ENCODE measurements at regions not wholly inside any gene's neighbourhood (a gene's known extent, or its start where the extent isn't known, plus 50 kb on each side); places are given as distances from the start of the nearest gene placed in this dataset.
"Not testable (repeated sequence)": the region's sequence is repeated elsewhere in the genome, so short reads cannot be mapped to it uniquely, and the experiment has no call there.

DNA sequence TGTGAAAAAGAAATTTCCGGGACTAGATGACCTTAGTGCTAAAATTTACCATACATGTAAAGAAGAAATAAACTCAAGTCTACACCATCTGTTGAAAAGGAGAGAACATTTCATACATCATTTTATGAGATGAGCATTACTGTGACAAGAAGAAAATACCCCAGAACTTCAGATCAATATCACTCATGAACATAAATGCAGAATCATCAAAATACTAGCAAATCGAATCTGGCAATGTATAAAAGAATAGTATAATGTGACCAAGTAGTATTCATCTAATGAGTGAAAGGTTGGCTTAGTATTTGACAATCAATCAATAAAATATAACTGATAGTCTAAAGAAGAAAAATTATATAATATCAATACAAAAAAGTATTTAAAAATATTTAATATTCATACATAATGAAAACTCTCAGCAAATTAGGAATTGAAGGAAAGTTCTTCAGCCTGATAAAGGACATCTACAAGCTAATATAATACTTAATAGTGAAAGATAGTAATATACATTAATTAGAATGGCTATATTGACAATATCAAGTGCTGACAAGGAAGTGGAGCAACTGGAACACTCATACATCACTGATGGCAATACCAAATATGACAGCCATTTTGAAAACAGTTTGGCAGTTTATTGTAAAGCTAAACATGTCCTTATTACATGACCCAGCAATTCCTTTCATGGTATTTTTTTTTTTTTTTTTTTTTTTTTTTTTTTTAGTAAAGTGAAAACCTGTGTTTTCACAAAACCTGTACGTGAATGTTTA lies 231.4 kb upstream of the ZEB2 start:
- Mint-ChIP-seq H3K9me3 (ENCODE audit: low read depth) (peaks cover 31% of the 10 kb centered on the region), H3K36me3 (peaks cover 10% of the 10 kb centered on the region)

GRCh38 chr2:144749188-144749587 lies 229.3 kb upstream of the ZEB2 start:
- no peak overlapping the region for H3K4me3 Mint-ChIP-seq
- H3K4me1 Mint-ChIP-seq (ENCODE audit: low read depth), result no peaks in the 10 kb centered on the region
- peaks cover 1% of the 10 kb centered on the region for H3K27me3 Mint-ChIP-seq
- H3K9me3 Mint-ChIP-seq (ENCODE audit: low read depth), result peaks cover 31% of the 10 kb centered on the region
- peaks cover 10% of the 10 kb centered on the region for H3K36me3 Mint-ChIP-seq
- no peak overlapping the region for H3K27ac Mint-ChIP-seq

More for the DNA sequence above, 231.4 kb upstream of the ZEB2 start:
- Mint-ChIP-seq H3K27me3 (peaks cover 2% of the 10 kb centered on the region), H3K4me1 (ENCODE audit: low read depth) (no peaks in the 10 kb centered on the region), H3K4me3 (no peak overlapping the region), H3K27ac (no peak overlapping the region)

DNA sequence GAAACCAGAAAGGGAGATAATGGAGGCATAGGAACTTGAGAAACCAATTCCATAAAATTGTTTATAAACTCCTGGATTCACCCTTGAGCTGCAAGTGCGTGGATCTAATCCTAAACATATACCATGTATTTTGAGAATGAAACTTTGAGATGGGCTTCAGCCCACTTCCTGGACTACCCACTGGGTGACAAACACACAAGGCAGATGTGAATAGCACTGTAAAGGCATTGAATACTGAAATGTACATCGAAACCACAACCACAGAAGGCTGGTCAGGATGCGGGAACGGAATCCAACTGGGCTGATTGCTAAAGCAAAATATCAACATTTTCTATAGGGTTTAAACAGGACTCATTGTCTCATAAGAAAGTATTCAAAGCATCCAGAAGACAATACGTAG lies 228.5 kb upstream of the ZEB2 start:
- H3K36me3 Mint-ChIP-seq, result peaks cover 10% of the 10 kb centered on the region
- H3K4me1 Mint-ChIP-seq (ENCODE audit: low read depth), result no peaks in the 10 kb centered on the region
- no peak overlapping the region for H3K4me3 Mint-ChIP-seq
- no peak overlapping the region for H3K27ac Mint-ChIP-seq
- H3K27me3 Mint-ChIP-seq, result peaks cover 2% of the 10 kb centered on the region
- H3K9me3 Mint-ChIP-seq (ENCODE audit: low read depth), result peaks cover 31% of the 10 kb centered on the region

DNA sequence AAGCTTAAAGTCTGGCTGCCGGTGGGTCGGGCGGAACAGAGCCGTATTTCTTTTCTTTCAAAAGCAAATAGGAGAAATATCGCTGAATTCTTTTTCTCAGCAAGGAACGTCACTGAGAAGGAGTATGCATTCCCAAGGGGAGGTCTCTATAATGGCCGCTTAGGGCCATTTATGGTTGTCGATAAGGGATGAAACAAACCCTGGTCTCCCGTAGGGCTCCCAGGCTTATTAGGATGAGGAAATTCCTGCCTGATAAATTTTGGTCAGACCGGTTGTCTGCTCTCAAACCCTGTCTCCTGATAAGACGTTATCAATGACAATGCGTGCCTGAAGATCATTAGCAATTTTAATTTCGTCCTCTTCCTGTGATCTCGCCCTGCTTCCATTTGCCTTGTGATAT lies 227.7 kb upstream of the ZEB2 start:
- Mint-ChIP-seq H3K27ac (no peak overlapping the region), H3K4me3 (no peak overlapping the region), H3K36me3 (peaks cover 10% of the 10 kb centered on the region), H3K9me3 (ENCODE audit: low read depth) (peaks cover 31% of the 10 kb centered on the region), H3K4me1 (ENCODE audit: low read depth) (no peaks in the 10 kb centered on the region), H3K27me3 (peaks cover 2% of the 10 kb centered on the region)

- H3K27me3 Mint-ChIP-seq, result peaks cover 6% of the 10 kb centered on the region
- peaks cover 22% of the 10 kb centered on the region for H3K9me3 Mint-ChIP-seq (ENCODE audit: low read depth)
- H3K4me3 Mint-ChIP-seq, result no peak overlapping the region
- no peak overlapping the region for H3K27ac Mint-ChIP-seq
- H3K36me3 Mint-ChIP-seq, result peaks cover 10% of the 10 kb centered on the region
- H3K4me1 Mint-ChIP-seq (ENCODE audit: low read depth), result no peaks in the 10 kb centered on the region
Measured at GRCh38 chr2:144745424-144745823, 225.5 kb upstream of the ZEB2 start.

- peaks cover 4% of the 10 kb centered on the region for H3K27me3 Mint-ChIP-seq
- H3K9me3 Mint-ChIP-seq (ENCODE audit: low read depth), result no peaks in the 10 kb centered on the region
- H3K4me3 Mint-ChIP-seq, result no peak overlapping the region
- H3K4me1 Mint-ChIP-seq (ENCODE audit: low read depth), result no peaks in the 10 kb centered on the region
- no peak overlapping the region for H3K27ac Mint-ChIP-seq
- H3K36me3 Mint-ChIP-seq, result no peaks in the 10 kb centered on the region
Measured at GRCh38 chr2:144738749-144739148, 218.8 kb upstream of the ZEB2 start.

- Mint-ChIP-seq H3K4me1 (ENCODE audit: low read depth) (no peaks in the 10 kb centered on the region), H3K27me3 (peaks cover 2% of the 10 kb centered on the region), H3K4me3 (no peak overlapping the region), H3K36me3 (no peaks in the 10 kb centered on the region), H3K9me3 (ENCODE audit: low read depth) (no peaks in the 10 kb centered on the region), H3K27ac (no peak overlapping the region)
Measured at GRCh38 chr2:144730711-144731110, 210.8 kb upstream of the ZEB2 start.

GRCh38 chr2:144724460-144724859 lies 204.5 kb upstream of the ZEB2 start:
- not testable (repeated sequence) for H3K4me1 Mint-ChIP-seq (ENCODE audit: low read depth); H3K27ac Mint-ChIP-seq; H3K9me3 Mint-ChIP-seq (ENCODE audit: low read depth); H3K36me3 Mint-ChIP-seq; H3K4me3 Mint-ChIP-seq; H3K27me3 Mint-ChIP-seq

DNA sequence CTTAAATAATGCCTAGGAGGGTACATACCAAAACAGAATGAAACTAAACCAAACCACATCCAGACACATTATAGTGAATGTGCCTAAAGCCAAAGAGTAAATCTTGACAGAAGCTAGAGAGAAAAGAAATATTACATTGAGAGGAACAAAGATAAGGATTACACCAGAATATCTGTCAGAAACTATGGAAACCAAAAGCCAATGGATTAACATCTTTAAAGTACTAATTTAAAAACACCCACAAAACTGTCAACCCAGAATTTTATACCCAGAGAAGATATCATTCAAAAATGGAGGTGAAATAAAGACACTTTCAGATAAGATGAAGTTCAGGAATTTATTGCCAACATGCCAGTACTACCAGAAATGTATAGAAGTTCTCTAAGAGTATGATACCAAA lies 198.5 kb upstream of the ZEB2 start:
- no peak overlapping the region for H3K4me3 Mint-ChIP-seq
- H3K27ac Mint-ChIP-seq, result no peak overlapping the region
- H3K9me3 Mint-ChIP-seq (ENCODE audit: low read depth), result peaks cover 19% of the 10 kb centered on the region
- H3K36me3 Mint-ChIP-seq, result no peaks in the 10 kb centered on the region
- H3K4me1 Mint-ChIP-seq (ENCODE audit: low read depth), result no peaks in the 10 kb centered on the region
- no peaks in the 10 kb centered on the region for H3K27me3 Mint-ChIP-seq

GRCh38 chr2:144715992-144716391 lies 196.1 kb upstream of the ZEB2 start:
- Mint-ChIP-seq H3K27me3 (peaks cover 2% of the 10 kb centered on the region), H3K36me3 (no peaks in the 10 kb centered on the region), H3K4me3 (no peak overlapping the region), H3K27ac (no peak overlapping the region), H3K9me3 (ENCODE audit: low read depth) (peaks cover 19% of the 10 kb centered on the region), H3K4me1 (ENCODE audit: low read depth) (no peaks in the 10 kb centered on the region)

DNA sequence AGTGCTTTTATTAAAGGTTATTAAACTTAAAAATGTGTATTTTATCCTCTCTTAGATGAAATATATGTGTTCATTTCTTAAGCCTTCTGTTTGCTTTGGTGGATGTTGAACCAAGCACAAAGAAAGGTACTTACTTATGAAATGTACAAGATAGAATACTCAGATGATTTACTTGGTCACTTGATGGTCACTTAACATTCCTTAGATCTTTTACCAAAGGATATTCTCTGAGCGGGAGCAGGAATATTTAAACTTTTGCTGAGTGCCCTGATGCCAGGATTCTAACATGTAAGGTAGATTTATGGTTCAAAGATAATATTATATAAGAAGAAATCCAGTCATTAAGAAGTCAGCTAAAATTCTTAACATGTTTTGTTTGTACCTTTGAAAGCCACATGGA lies 193.5 kb upstream of the ZEB2 start:
- Mint-ChIP-seq H3K4me1 (ENCODE audit: low read depth) (no peaks in the 10 kb centered on the region), H3K36me3 (no peaks in the 10 kb centered on the region), H3K27ac (no peak overlapping the region), H3K4me3 (no peak overlapping the region), H3K9me3 (ENCODE audit: low read depth) (peaks cover 14% of the 10 kb centered on the region), H3K27me3 (peaks cover 2% of the 10 kb centered on the region)

DNA sequence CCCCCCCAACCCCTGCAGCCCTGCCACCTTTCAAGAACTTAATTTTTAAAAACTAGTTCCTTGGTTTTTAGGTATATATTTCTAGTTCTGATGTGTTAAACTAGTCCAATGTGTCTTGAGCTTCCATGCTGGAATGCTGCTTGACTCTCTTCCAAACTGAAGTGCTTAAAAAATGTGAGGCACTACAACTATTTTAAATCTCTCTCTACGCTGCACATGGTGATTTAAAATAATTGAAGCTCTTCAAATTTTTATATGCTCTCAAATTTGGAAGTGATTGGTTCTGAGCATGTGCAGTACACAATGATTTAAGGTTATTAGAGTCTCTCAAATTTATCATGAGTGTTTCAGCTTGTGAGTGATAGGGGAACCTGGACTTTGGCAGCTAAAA lies 192.6 kb upstream of the ZEB2 start:
- H3K27ac Mint-ChIP-seq, result no peak overlapping the region
- peaks cover 2% of the 10 kb centered on the region for H3K27me3 Mint-ChIP-seq
- peaks cover 6% of the 10 kb centered on the region for H3K9me3 Mint-ChIP-seq (ENCODE audit: low read depth)
- H3K4me3 Mint-ChIP-seq, result no peak overlapping the region
- H3K36me3 Mint-ChIP-seq, result no peaks in the 10 kb centered on the region
- no peaks in the 10 kb centered on the region for H3K4me1 Mint-ChIP-seq (ENCODE audit: low read depth)

DNA sequence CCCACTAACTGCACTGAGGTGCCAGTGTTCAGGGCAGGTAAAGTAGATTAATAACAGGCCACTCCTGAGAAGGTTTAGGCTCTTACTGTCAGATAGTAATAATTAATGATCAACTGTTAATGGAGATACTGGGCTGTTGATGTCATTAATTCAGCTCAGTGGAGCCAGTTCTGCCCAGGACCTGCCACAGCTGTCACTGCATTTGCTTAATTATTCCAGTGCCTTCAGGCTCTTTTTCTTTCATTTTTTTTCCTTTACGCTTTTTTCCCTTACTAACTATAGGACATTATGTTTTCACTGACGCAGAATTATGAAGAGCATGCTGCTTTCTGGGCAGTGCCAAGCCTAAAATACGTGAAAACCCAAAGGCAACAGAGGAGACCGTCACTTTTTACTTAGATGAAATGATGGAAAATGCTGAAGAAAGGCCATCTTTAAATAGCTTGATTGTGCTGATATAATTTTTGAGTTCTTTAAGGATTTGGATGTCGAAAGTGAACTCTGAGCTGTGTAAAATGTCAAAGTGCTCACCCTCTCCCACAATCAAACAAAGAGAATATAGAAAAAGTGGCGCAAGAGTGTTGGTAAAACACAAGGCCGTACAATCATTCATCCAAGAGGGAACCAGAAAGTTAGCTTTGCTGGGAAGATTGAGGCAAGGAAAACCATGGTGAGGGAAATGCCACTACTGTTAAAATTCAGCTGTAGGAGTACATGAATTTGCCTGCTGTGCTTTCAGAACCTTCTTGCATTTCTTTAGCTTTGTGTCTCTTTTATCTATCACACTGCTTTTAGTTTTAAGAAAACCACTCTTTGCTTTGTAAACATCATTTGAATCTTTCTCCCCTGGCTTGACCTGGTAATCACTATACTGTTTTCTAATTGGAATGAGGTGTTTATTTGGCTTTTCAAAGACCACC lies 192.0 kb upstream of the ZEB2 start:
- no peaks in the 10 kb centered on the region for H3K4me1 Mint-ChIP-seq (ENCODE audit: low read depth)
- peaks cover 5% of the 10 kb centered on the region for H3K27me3 Mint-ChIP-seq
- no peaks in the 10 kb centered on the region for H3K36me3 Mint-ChIP-seq
- no peak overlapping the region for H3K4me3 Mint-ChIP-seq
- peaks cover 5% of the 10 kb centered on the region for H3K9me3 Mint-ChIP-seq (ENCODE audit: low read depth)
- no peak overlapping the region for H3K27ac Mint-ChIP-seq

- peaks cover 6% of the 10 kb centered on the region for H3K27me3 Mint-ChIP-seq
Measured at GRCh38 chr2:144711084-144711483, 191.2 kb upstream of the ZEB2 start.

DNA sequence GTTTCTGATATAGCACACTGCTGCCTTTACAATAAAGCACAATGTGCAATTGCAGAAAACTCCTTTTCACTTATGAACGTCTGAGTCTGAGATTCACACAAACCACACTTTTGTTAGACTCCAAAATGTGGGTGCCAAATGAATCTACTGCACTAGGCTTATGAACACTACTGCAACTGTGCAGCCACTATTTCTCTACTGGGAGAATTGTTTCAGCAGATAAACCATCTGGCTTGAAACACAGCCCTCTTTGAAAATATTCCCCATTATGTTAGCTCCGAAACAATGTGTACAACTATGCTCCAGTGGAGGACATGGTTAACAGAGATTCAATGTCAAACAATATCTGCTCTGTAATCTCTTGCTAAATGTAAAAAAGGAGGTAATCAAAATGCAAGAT lies 188.7 kb upstream of the ZEB2 start:
- Mint-ChIP-seq H3K36me3 (no peaks in the 10 kb centered on the region), H3K9me3 (ENCODE audit: low read depth) (no peaks in the 10 kb centered on the region), H3K4me1 (ENCODE audit: low read depth) (peaks cover 4% of the 10 kb centered on the region), H3K27ac (no peak overlapping the region), H3K27me3 (peaks cover 12% of the 10 kb centered on the region), H3K4me3 (no peak overlapping the region)

More at GRCh38 chr2:144711084-144711483, 191.2 kb upstream of the ZEB2 start:
- no peaks in the 10 kb centered on the region for H3K4me1 Mint-ChIP-seq (ENCODE audit: low read depth)
- no peak overlapping the region for H3K4me3 Mint-ChIP-seq
- H3K9me3 Mint-ChIP-seq (ENCODE audit: low read depth), result peaks cover 4% of the 10 kb centered on the region
- H3K36me3 Mint-ChIP-seq, result no peaks in the 10 kb centered on the region
- no peak overlapping the region for H3K27ac Mint-ChIP-seq

Data from activated naive CD8-positive, alpha-beta T cell (primary cell).